Kidney (tissue), 13 donors: ENCODE measurements at regions not wholly inside any gene's neighbourhood (a gene's known extent, or its start where the extent isn't known, plus 50 kb on each side); places are given as distances from the start of the nearest gene placed in this dataset.
A peak's percentile ranks its signal among the peaks of the same experiment; 100 is the strongest.

ENCODE experiments used
- DNase-seq, 5 donors: peaks; one replicate each; pipeline ENCODE4 v3.0.0-alpha.2; 2013 to 2020
- FAIRE-seq: peaks from 2 replicates; lab custom pipeline; 2012; peaks lifted over from hg19 to GRCh38; lab: Jason Lieb, UNC
- H3K27ac ChIP-seq, 2 donors: one replicate each; pipeline ENCODE4 v1.7.0; 2013; ENCODE audit warnings: low read depth in 2 of 2, low read length in 2 of 2, inconsistent platforms in 1 of 2
- H3K27me3 ChIP-seq: one replicate; pipeline ENCODE4 v1.7.1; 2013; ENCODE audit warnings: low read length, inconsistent platforms; ENCODE audit not compliant: control insufficient read depth, insufficient read depth
- H3K36me3 ChIP-seq, 3 donors: one replicate each; pipeline versions ENCODE4 v1.7.0 to v1.7.1; 2013; ENCODE audit warnings: low read length in 3 of 3, control low read depth in 1 of 3, inconsistent platforms in 1 of 3; ENCODE audit not compliant: insufficient read depth in 3 of 3, control insufficient read depth in 2 of 3
- H3K4me1 ChIP-seq, 3 donors: one replicate each; pipeline versions ENCODE4 v1.7.0 to v1.7.1; 2013; ENCODE audit warnings: low read length in 3 of 3, inconsistent platforms in 1 of 3, low read depth in 1 of 3; ENCODE audit not compliant: control insufficient read depth in 2 of 3, insufficient read depth in 2 of 3
- H3K4me3 ChIP-seq, 3 donors: one replicate each; pipeline versions ENCODE4 v1.7.0 to v1.8.1; 2013; ENCODE audit warnings: low read length in 3 of 3, control low read depth in 1 of 3, inconsistent platforms in 1 of 3
- H3K9ac ChIP-seq, 3 donors: one replicate each; pipeline versions ENCODE4 v1.7.0 to v1.7.1; 2013; ENCODE audit warnings: low read length in 3 of 3, control low read depth in 1 of 3, inconsistent platforms in 1 of 3
- H3K9me3 ChIP-seq, 3 donors: one replicate each; pipeline versions ENCODE4 v1.7.0 to v1.7.1; 2013; ENCODE audit warnings: low read length in 3 of 3, control low read depth in 1 of 3, inconsistent platforms in 1 of 3; ENCODE audit not compliant: control insufficient read depth in 2 of 3, insufficient read depth in 1 of 3
- intact Hi-C: fragments of 100-400 bp; cut with DNase I; formaldehyde crosslinking; loops from one replicate; pipeline ENCODE4 v1.11.1; 2022
- TF ChIP-seq, protein P1 (sequence below): IDR thresholded peaks from 3 replicates; pipeline ENCODE4 v1.5.1; 2012; ENCODE audit warnings: mild to moderate bottlenecking, moderate library complexity, borderline replicate concordance; ENCODE audit not compliant: insufficient read depth; ENCODE audit errors: extremely low read depth
- donor health status: control.
- donor health status: control.
- donor health status: control.
- donor health status: control.
- donor health status: control.
- donor health status: DM: yes; HTN: yes; CAD: no.
- donor health status: Normal renal cell carcinoma (clear cell type).

DNA sequence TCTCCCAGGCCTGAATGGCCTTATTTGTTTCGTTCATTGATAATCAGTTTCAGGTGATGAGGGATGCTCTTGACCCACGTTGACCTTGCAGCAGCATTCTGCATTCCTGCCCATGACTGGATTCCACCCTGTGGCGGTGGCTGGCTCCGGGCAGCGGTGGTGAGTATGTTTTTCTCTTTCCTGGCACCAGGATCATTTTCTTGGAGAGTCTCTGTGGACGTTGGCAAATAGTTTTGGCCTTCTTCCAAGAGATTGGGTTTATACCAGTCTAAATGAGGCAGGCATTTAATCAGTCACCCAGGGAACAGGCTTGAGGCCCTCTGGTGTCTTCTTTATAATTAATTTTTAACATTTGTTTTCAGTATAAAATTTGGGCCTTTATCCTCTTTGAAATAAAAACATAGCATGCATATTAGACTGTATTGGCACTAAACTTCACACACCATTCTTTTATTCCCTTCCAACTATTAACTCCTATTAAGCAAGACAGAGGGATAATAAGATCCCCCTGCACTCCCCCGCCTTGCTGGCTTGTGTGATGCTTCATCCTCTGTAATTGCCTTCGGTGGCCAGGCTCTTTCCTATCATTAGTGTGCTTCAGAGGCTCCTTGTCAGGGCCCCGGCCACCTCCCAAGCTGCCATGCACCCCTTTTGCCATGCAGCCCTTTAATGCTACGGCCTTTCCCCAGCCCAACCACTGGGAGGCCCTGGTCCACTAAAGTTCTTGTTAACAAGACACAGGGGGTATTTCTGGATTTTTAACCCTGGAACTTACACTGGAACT is 176.2 kb upstream of the TOPAZ1 start:
- peak overlapping the region; percentile 68 to 70 for H3K27ac ChIP-seq
- TF ChIP-seq, protein P1, sequence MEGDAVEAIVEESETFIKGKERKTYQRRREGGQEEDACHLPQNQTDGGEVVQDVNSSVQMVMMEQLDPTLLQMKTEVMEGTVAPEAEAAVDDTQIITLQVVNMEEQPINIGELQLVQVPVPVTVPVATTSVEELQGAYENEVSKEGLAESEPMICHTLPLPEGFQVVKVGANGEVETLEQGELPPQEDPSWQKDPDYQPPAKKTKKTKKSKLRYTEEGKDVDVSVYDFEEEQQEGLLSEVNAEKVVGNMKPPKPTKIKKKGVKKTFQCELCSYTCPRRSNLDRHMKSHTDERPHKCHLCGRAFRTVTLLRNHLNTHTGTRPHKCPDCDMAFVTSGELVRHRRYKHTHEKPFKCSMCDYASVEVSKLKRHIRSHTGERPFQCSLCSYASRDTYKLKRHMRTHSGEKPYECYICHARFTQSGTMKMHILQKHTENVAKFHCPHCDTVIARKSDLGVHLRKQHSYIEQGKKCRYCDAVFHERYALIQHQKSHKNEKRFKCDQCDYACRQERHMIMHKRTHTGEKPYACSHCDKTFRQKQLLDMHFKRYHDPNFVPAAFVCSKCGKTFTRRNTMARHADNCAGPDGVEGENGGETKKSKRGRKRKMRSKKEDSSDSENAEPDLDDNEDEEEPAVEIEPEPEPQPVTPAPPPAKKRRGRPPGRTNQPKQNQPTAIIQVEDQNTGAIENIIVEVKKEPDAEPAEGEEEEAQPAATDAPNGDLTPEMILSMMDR: no peak
- no peaks in the 10 kb centered on the region for H3K27me3 ChIP-seq
- intact Hi-C loops: no loop called here
- peaks cover 0 to 19% (median 15%) of the 10 kb centered on the region in 3 donors for H3K4me1 ChIP-seq
- peak; percentile 86 for FAIRE-seq
- peak in 1 of 5 donors; percentile 29 for DNase-seq
- H3K4me3 ChIP-seq: peak overlapping the region in 1 of 3 donors; percentile 10
- H3K9ac ChIP-seq: no peak overlapping the region
- H3K9me3 ChIP-seq: no peaks in the 10 kb centered on the region
- H3K36me3 ChIP-seq: no peaks in the 10 kb centered on the region

DNA sequence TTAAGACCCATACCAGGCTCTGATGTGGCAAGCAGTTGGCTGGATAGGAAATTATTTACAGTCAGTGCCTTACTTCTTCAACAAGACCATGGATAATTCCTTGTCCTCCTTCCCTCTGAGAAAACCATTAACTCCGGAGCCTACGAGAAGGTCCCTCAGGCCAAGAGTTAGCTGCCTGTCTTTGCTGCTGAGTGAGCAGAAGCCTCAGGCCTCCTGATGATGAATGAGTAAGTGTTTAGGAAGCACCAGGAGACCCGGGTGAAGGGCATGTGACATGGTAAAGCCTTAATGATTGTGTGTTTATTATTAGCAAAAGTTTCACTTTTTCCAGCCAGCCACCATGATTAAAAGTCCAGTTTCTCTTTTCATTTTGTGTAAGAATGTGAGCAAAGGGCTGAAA is 174.9 kb upstream of the TOPAZ1 start:
- Histone ChIP-seq H3K9me3 (no peaks in the 10 kb centered on the region), H3K4me1 (peaks cover 0 to 19% (median 15%) of the 10 kb centered on the region in 3 donors), H3K27me3 (no peaks in the 10 kb centered on the region), H3K9ac (no peak overlapping the region), H3K27ac (peak overlapping the region; percentile 43 to 68), H3K4me3 (peak overlapping the region in 2 of 3 donors; percentile 1 to 30), H3K36me3 (no peaks in the 10 kb centered on the region)
- FAIRE-seq (no peak), DNase-seq (no peak)
- TF ChIP-seq, protein P1: no peak
- intact Hi-C loops: no loop called here

DNA sequence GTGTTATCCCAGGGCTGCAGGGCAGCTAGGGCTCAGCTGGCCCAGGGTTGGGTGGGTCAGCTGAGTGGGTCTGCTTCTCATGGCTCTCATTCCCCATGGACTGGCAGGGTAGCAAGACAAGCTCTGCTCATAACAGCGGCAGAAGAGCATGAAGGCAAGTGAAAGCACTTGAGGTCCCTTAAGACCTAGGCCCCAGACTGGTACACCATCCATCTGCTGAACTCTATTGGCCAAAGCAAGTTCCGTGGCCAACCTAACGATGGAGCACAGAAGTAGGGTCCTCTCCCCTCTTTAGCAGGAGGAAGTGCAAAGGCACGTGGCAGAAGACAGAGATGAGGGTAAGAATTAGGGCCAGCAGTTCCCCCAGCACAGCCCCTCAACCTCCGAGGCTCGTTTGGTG is 174.3 kb upstream of the TOPAZ1 start:
- H3K27ac ChIP-seq: peak overlapping the region; percentile 43 to 68

More for the DNA sequence above, 174.3 kb upstream of the TOPAZ1 start:
- intact Hi-C loops: no loop called here
- Histone ChIP-seq H3K4me1 (peaks cover 0 to 19% (median 10%) of the 10 kb centered on the region in 3 donors), H3K27me3 (no peaks in the 10 kb centered on the region), H3K9ac (no peak overlapping the region), H3K4me3 (no peak overlapping the region), H3K9me3 (no peaks in the 10 kb centered on the region), H3K36me3 (no peaks in the 10 kb centered on the region)
- FAIRE-seq: no peak
- DNase-seq: no peak
- TF ChIP-seq, protein P1: no peak
